Lower leg skin (tissue), 3 donors: ENCODE measurements at regions not wholly inside any gene's neighbourhood (a gene's known extent, or its start where the extent isn't known, plus 50 kb on each side); places are given as distances from the start of the nearest gene placed in this dataset.

Experiments used
- CTCF ChIP-seq, 3 donors: fragments of 450-650 bp; IDR thresholded peaks; one replicate each; pipeline ENCODE4 v1.5.1; 2016; ENCODE audit warnings: antibody characterized with exemption in 3 of 3, mild to moderate bottlenecking in 3 of 3, moderate library complexity in 2 of 3
- POLR2A ChIP-seq, 2 donors: fragments of 450-650 bp; IDR thresholded peaks; one replicate each; pipeline ENCODE4 v1.6.1; 2016 to 2017; ENCODE audit warnings: antibody characterized with exemption in 2 of 2, mild to moderate bottlenecking in 1 of 2, moderate library complexity in 1 of 2

- no peak for TF ChIP-seq CTCF (IDR thresholded peaks at IDR 0.05)
- TF ChIP-seq POLR2A (IDR thresholded peaks at IDR 0.05) = no peak
Observed at GRCh38 chr14:37745657-37746056, 150.2 kb downstream of the TTC6 start.
